Spinal cord (tissue), 9 donors: ENCODE measurements at regions not wholly inside any gene's neighbourhood (a gene's known extent, or its start where the extent isn't known, plus 50 kb on each side); places are given as distances from the start of the nearest gene placed in this dataset.
A peak's percentile ranks its signal among the peaks of the same experiment; 100 is the strongest.

ENCODE experiments used
- DNase-seq, 6 donors: peaks; one replicate each; pipeline versions ENCODE4 v3.0.0 to v3.0.0-alpha.2; 2013 to 2015; ENCODE audit warnings: low spot score in 6 of 6, low read depth in 4 of 6
- H3K27ac ChIP-seq: one replicate; pipeline ENCODE4 v1.5.1; 2013; ENCODE audit warnings: low read depth, low read length, control low read depth
- H3K27me3 ChIP-seq: one replicate; pipeline ENCODE4 v1.6.1; 2013; ENCODE audit warnings: low read length; ENCODE audit not compliant: control insufficient read depth, insufficient read depth
- H3K36me3 ChIP-seq: one replicate; pipeline ENCODE4 v1.6.1; 2013; ENCODE audit warnings: low read length; ENCODE audit not compliant: control insufficient read depth, insufficient read depth
- H3K4me1 ChIP-seq: one replicate; pipeline ENCODE4 v1.6.1; 2013; ENCODE audit warnings: low read length; ENCODE audit not compliant: control insufficient read depth, insufficient read depth
- H3K4me3 ChIP-seq: one replicate; pipeline ENCODE4 v1.5.1; 2013; ENCODE audit warnings: low read depth, low read length, control low read depth
- H3K9me3 ChIP-seq: one replicate; pipeline ENCODE4 v1.6.1; 2013; ENCODE audit warnings: low read length; ENCODE audit not compliant: control insufficient read depth, insufficient read depth
- WGBS: methylation state at CpG from one replicate; pipeline ENCODE4 v1.1.5; 2013; ENCODE audit warnings: missing lambda C conversion rate; ENCODE audit not compliant: insufficient coverage; 5-methylcytosine and 5-hydroxymethylcytosine counted together
- donor health status: healthy.

GRCh38 chr2:67823726-67824125, 239.1 kb downstream of the C1D start:
- no peak overlapping the region for H3K27ac ChIP-seq

GRCh38 chr2:67824186-67824585, 238.6 kb downstream of the C1D start:
- 75% methylated on average over 4 of the region's 6 CpGs for WGBS
- Histone ChIP-seq H3K4me3 (no peak overlapping the region), H3K27ac (no peak overlapping the region), H3K27me3 (no peaks in the 10 kb centered on the region), H3K9me3 (no peaks in the 10 kb centered on the region), H3K4me1 (no peaks in the 10 kb centered on the region), H3K36me3 (no peaks in the 10 kb centered on the region)
- peak in 2 of 6 donors; percentile 11 to 47 for DNase-seq

More at GRCh38 chr2:67823726-67824125, 239.1 kb downstream of the C1D start:
- Histone ChIP-seq H3K36me3 (no peaks in the 10 kb centered on the region), H3K4me1 (no peaks in the 10 kb centered on the region), H3K27me3 (no peaks in the 10 kb centered on the region), H3K9me3 (no peaks in the 10 kb centered on the region), H3K4me3 (no peak overlapping the region)
- 74% methylated on average over 6 of the region's 8 CpGs for WGBS
- DNase-seq = no peak

- no peaks in the 10 kb centered on the region for H3K36me3 ChIP-seq
- H3K9me3 ChIP-seq = no peaks in the 10 kb centered on the region
- whole genome bisulfite sequencing = no CpG with 5 or more reads among the region's 2 CpGs
- H3K4me1 ChIP-seq = no peaks in the 10 kb centered on the region
- H3K27me3 ChIP-seq = no peaks in the 10 kb centered on the region
- no peak overlapping the region for H3K27ac ChIP-seq
- DNase-seq = no peak
- H3K4me3 ChIP-seq = no peak overlapping the region
Observed at GRCh38 chr2:67825476-67825875, 237.3 kb downstream of the C1D start.

GRCh38 chr2:67828066-67828465, 234.7 kb downstream of the C1D start:
- WGBS = 88% methylated on average over 1 of the region's 2 CpGs
- Histone ChIP-seq H3K27ac (no peak overlapping the region), H3K4me1 (no peaks in the 10 kb centered on the region), H3K4me3 (no peak overlapping the region), H3K9me3 (no peaks in the 10 kb centered on the region), H3K27me3 (no peaks in the 10 kb centered on the region), H3K36me3 (no peaks in the 10 kb centered on the region)
- DNase-seq = no peak

- WGBS = 100% methylated on average over 2 of the region's 2 CpGs
- no peaks in the 10 kb centered on the region for H3K27me3 ChIP-seq
- H3K4me1 ChIP-seq = no peaks in the 10 kb centered on the region
- H3K27ac ChIP-seq = no peak overlapping the region
- H3K4me3 ChIP-seq = no peak overlapping the region
- no peaks in the 10 kb centered on the region for H3K9me3 ChIP-seq
- no peak for DNase-seq
- no peaks in the 10 kb centered on the region for H3K36me3 ChIP-seq
Observed at GRCh38 chr2:67829470-67829869, 233.3 kb downstream of the C1D start.

- WGBS = 93% methylated on average over 3 of the region's 5 CpGs
- no peak for DNase-seq
- H3K27me3 ChIP-seq = no peaks in the 10 kb centered on the region
- no peak overlapping the region for H3K4me3 ChIP-seq
- H3K9me3 ChIP-seq = no peaks in the 10 kb centered on the region
- H3K4me1 ChIP-seq = no peaks in the 10 kb centered on the region
- H3K36me3 ChIP-seq = no peaks in the 10 kb centered on the region
- no peak overlapping the region for H3K27ac ChIP-seq
Observed at GRCh38 chr2:67833632-67834031, 229.2 kb downstream of the C1D start.

- H3K9me3 ChIP-seq = no peaks in the 10 kb centered on the region
- no peak overlapping the region for H3K27ac ChIP-seq
- H3K4me1 ChIP-seq = no peaks in the 10 kb centered on the region
- DNase-seq = no peak
- no peaks in the 10 kb centered on the region for H3K36me3 ChIP-seq
- 100% methylated on average over 2 of the region's 7 CpGs for WGBS
- H3K4me3 ChIP-seq = no peak overlapping the region
- no peaks in the 10 kb centered on the region for H3K27me3 ChIP-seq
Observed at GRCh38 chr2:67834482-67834881, 228.3 kb downstream of the C1D start.

GRCh38 chr2:67835266-67835665, 227.5 kb downstream of the C1D start:
- Histone ChIP-seq H3K36me3 (no peaks in the 10 kb centered on the region), H3K9me3 (no peaks in the 10 kb centered on the region), H3K4me3 (no peak overlapping the region), H3K27ac (no peak overlapping the region), H3K4me1 (no peaks in the 10 kb centered on the region), H3K27me3 (no peaks in the 10 kb centered on the region)
- 100% methylated on average over 1 of the region's 3 CpGs for WGBS
- no peak for DNase-seq

- Histone ChIP-seq H3K27me3 (no peaks in the 10 kb centered on the region), H3K27ac (no peak overlapping the region), H3K36me3 (no peaks in the 10 kb centered on the region), H3K4me3 (no peak overlapping the region), H3K4me1 (no peaks in the 10 kb centered on the region), H3K9me3 (no peaks in the 10 kb centered on the region)
- WGBS = 91% methylated on average over 3 of the region's 5 CpGs
- DNase-seq = no peak
Observed at GRCh38 chr2:67836866-67837265, 225.9 kb downstream of the C1D start.

- no peak overlapping the region for H3K27ac ChIP-seq
- peaks cover 1% of the 10 kb centered on the region for H3K27me3 ChIP-seq
- DNase-seq = no peak
- H3K4me3 ChIP-seq = no peak overlapping the region
- H3K9me3 ChIP-seq = no peaks in the 10 kb centered on the region
- 97% methylated on average over 3 of the region's 3 CpGs for WGBS
- H3K4me1 ChIP-seq = no peaks in the 10 kb centered on the region
- H3K36me3 ChIP-seq = no peaks in the 10 kb centered on the region
Observed at GRCh38 chr2:67838205-67838604, 224.6 kb downstream of the C1D start.
